OCI-M2 (cell line): ENCODE measurements at regions not wholly inside any gene's neighbourhood (a gene's known extent, or its start where the extent isn't known, plus 50 kb on each side); places are given as distances from the start of the nearest gene placed in this dataset.

ENCODE experiments used
- DNase-seq: peaks from one replicate; lab custom pipeline; 2025; ENCODE audit not compliant: unreplicated experiment; lab: John Stamatoyannopoulos, UW

GRCh38 chr3:18082551-18083272 is 340.3 kb upstream of the TBC1D5 start:
- no peak for DNase-seq

- DNase-seq: no peak
These were observed 337.8 kb upstream of the TBC1D5 start for GRCh38 chr3:18080198-18080689.

GRCh38 chr3:18079739-18080138 is 337.3 kb upstream of the TBC1D5 start:
- DNase-seq: no peak

- no peak for DNase-seq
These were observed 336.6 kb upstream of the TBC1D5 start for GRCh38 chr3:18079062-18079461.

GRCh38 chr3:18077128-18077840 is 334.9 kb upstream of the TBC1D5 start:
- no peak for DNase-seq

GRCh38 chr3:18076301-18076700 is 333.9 kb upstream of the TBC1D5 start:
- no peak for DNase-seq

GRCh38 chr3:18075799-18076198 is 333.4 kb upstream of the TBC1D5 start:
- no peak for DNase-seq

- DNase-seq: no peak
These were observed 329.4 kb upstream of the TBC1D5 start for GRCh38 chr3:18071833-18072232.

GRCh38 chr3:18070944-18071343 is 328.5 kb upstream of the TBC1D5 start:
- DNase-seq: no peak

GRCh38 chr3:18070231-18070630 is 327.8 kb upstream of the TBC1D5 start:
- no peak for DNase-seq

GRCh38 chr3:18069568-18069967 is 327.1 kb upstream of the TBC1D5 start:
- no peak for DNase-seq

- no peak for DNase-seq
These were observed 324.6 kb upstream of the TBC1D5 start for GRCh38 chr3:18066899-18067582.

- no peak for DNase-seq
These were observed 322.2 kb upstream of the TBC1D5 start for GRCh38 chr3:18064586-18064985.

GRCh38 chr3:18062657-18063025 is 320.2 kb upstream of the TBC1D5 start:
- DNase-seq: no peak

GRCh38 chr3:18061737-18062656 is 319.6 kb upstream of the TBC1D5 start:
- DNase-seq: no peak

- DNase-seq: no peak
These were observed 316.2 kb upstream of the TBC1D5 start for GRCh38 chr3:18058666-18059065.

- DNase-seq: no peak
These were observed 315.1 kb upstream of the TBC1D5 start for GRCh38 chr3:18057471-18058091.

- DNase-seq: no peak
These were observed 312.2 kb upstream of the TBC1D5 start for GRCh38 chr3:18054625-18055024.

- DNase-seq: no peak
These were observed 308.9 kb upstream of the TBC1D5 start for GRCh38 chr3:18051306-18051705.

GRCh38 chr3:18049096-18049495 is 306.7 kb upstream of the TBC1D5 start:
- DNase-seq: no peak
